22Rv1 (cell line): ENCODE measurements at regions not wholly inside any gene's neighbourhood (a gene's known extent, or its start where the extent isn't known, plus 50 kb on each side); places are given as distances from the start of the nearest gene placed in this dataset.

Source experiments
- CTCF ChIP-seq: fragments of 450-650 bp; IDR thresholded peaks from 2 replicates; pipeline ENCODE4 v1.5.1; 2017; ENCODE audit warnings: mild to moderate bottlenecking
- ZFX ChIP-seq: fragments of 450-650 bp; IDR thresholded peaks from 2 replicates; pipeline ENCODE4 v1.6.1; 2017; ENCODE audit warnings: antibody characterized with exemption, borderline replicate concordance

GRCh38 chr17:31758646-31759045 lies 100.4 kb downstream of the COPRS start:
- no peak for TF ChIP-seq CTCF
- no peak for TF ChIP-seq ZFX
